SU-DHL-6 (cell line): ENCODE measurements at regions not wholly inside any gene's neighbourhood (a gene's known extent, or its start where the extent isn't known, plus 50 kb on each side); places are given as distances from the start of the nearest gene placed in this dataset.

Source experiments
- H2AFZ ChIP-seq: fragments of 200-600 bp; sonication (generic); 2 replicates; pipeline ENCODE4 v1.6.1; 2014; ENCODE audit warnings: low read depth, mild to moderate bottlenecking, moderate library complexity, mixed read lengths, antibody characterized with exemption, low read length; ENCODE audit not compliant: severe bottlenecking
- H3F3A ChIP-seq: fragments of 200-600 bp; shearing (Covaris generic); 2 replicates; pipeline ENCODE4 v1.6.0; 2016; ENCODE audit warnings: antibody characterized with exemption, mild to moderate bottlenecking; ENCODE audit not compliant: insufficient read depth
- H3K27ac ChIP-seq: fragments of 200-600 bp; sonication (generic); 2 replicates; pipeline ENCODE4 v1.5.1; 2016; ENCODE audit warnings: low read depth, mild to moderate bottlenecking, low read length, moderate library complexity, mixed read lengths
- H3K27me3 ChIP-seq: fragments of 200-600 bp; sonication (generic), shearing (Covaris generic); 2 replicates; pipeline ENCODE4 v1.6.0; 2014; ENCODE audit warnings: mild to moderate bottlenecking, low read length
- H3K36me3 ChIP-seq: fragments of 200-600 bp; sonication (generic); 2 replicates; pipeline ENCODE4 v1.6.1; 2014; ENCODE audit warnings: mild to moderate bottlenecking, low read length, mixed read lengths
- H3K4me2 ChIP-seq: fragments of 300-600, 200-600 bp; shearing (Covaris generic), sonication (generic); 2 replicates; pipeline ENCODE4 v1.6.0; 2014; ENCODE audit warnings: low read length, low read depth, mild to moderate bottlenecking; ENCODE audit not compliant: poor library complexity, severe bottlenecking
- H3K4me3 ChIP-seq: fragments of 200-600 bp; sonication (generic); 2 replicates; pipeline ENCODE4 v1.5.1; 2014; ENCODE audit warnings: antibody characterized with exemption, low read length, mild to moderate bottlenecking, mixed read lengths; ENCODE audit not compliant: insufficient read depth, poor library complexity, severe bottlenecking
- H3K79me2 ChIP-seq: fragments of 200-600 bp; sonication (generic); 2 replicates; pipeline ENCODE4 v1.6.1; 2014; ENCODE audit warnings: mild to moderate bottlenecking, low read length, moderate library complexity; ENCODE audit not compliant: insufficient read depth
- H3K9ac ChIP-seq: fragments of 200-600 bp; sonication (generic); 2 replicates; pipeline ENCODE4 v1.7.0; 2014; ENCODE audit warnings: mild to moderate bottlenecking, low read length
- H3K9me2 ChIP-seq: fragments of 200-600 bp; sonication (generic); replicated peaks from 2 replicates; pipeline ENCODE4 v1.6.1; 2014; ENCODE audit warnings: low read length; ENCODE audit not compliant: insufficient read depth
- H3K9me3 ChIP-seq: fragments of 200-600 bp; sonication (generic); 2 replicates; pipeline ENCODE4 v1.6.1; 2014; ENCODE audit warnings: low read length, mixed read lengths; ENCODE audit not compliant: insufficient read depth
- H4K20me1 ChIP-seq: fragments of 200-600 bp; sonication (generic); 2 replicates; pipeline ENCODE4 v1.6.1; 2014; ENCODE audit warnings: low read depth, mild to moderate bottlenecking, antibody characterized with exemption, low read length, moderate library complexity, mixed read lengths
- EZH2phosphoT487 ChIP-seq: fragments of 200-600 bp; sonication (generic), shearing (Covaris generic); conservative IDR thresholded peaks from 2 replicates; pipeline ENCODE4 v1.6.1; 2018; ENCODE audit warnings: mild to moderate bottlenecking, antibody characterized with exemption, low read length, moderate library complexity, mixed read lengths
- TF ChIP-seq, protein P1 (sequence below): fragments of 200-600 bp; sonication (generic); IDR thresholded peaks from one replicate; pipeline ENCODE4 v1.5.1; 2017; ENCODE audit warnings: antibody characterized with exemption, mild to moderate bottlenecking, low read length, moderate library complexity; ENCODE audit not compliant: insufficient read depth, poor library complexity, severe bottlenecking

- Histone ChIP-seq H3K79me2 (no peaks in the 10 kb centered on the region), H3K9me2 (no peaks in the 10 kb centered on the region), H3K36me3 (no peaks in the 10 kb centered on the region), H3K27me3 (no peaks in the 10 kb centered on the region), H4K20me1 (no peaks in the 10 kb centered on the region), H3K4me2 (no peak overlapping the region), H3K27ac (no peak overlapping the region), H3F3A (no peaks in the 10 kb centered on the region), H3K9ac (no peak overlapping the region), H3K4me3 (no peak overlapping the region), H2AFZ (no peak overlapping the region), H3K9me3 (no peaks in the 10 kb centered on the region)
- no peak for TF ChIP-seq EZH2phosphoT487
- TF ChIP-seq, protein P1, sequence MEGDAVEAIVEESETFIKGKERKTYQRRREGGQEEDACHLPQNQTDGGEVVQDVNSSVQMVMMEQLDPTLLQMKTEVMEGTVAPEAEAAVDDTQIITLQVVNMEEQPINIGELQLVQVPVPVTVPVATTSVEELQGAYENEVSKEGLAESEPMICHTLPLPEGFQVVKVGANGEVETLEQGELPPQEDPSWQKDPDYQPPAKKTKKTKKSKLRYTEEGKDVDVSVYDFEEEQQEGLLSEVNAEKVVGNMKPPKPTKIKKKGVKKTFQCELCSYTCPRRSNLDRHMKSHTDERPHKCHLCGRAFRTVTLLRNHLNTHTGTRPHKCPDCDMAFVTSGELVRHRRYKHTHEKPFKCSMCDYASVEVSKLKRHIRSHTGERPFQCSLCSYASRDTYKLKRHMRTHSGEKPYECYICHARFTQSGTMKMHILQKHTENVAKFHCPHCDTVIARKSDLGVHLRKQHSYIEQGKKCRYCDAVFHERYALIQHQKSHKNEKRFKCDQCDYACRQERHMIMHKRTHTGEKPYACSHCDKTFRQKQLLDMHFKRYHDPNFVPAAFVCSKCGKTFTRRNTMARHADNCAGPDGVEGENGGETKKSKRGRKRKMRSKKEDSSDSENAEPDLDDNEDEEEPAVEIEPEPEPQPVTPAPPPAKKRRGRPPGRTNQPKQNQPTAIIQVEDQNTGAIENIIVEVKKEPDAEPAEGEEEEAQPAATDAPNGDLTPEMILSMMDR, result no peak
Observed at GRCh38 chr5:143635888-143636287, 176.1 kb upstream of the HMHB1 start.

DNA sequence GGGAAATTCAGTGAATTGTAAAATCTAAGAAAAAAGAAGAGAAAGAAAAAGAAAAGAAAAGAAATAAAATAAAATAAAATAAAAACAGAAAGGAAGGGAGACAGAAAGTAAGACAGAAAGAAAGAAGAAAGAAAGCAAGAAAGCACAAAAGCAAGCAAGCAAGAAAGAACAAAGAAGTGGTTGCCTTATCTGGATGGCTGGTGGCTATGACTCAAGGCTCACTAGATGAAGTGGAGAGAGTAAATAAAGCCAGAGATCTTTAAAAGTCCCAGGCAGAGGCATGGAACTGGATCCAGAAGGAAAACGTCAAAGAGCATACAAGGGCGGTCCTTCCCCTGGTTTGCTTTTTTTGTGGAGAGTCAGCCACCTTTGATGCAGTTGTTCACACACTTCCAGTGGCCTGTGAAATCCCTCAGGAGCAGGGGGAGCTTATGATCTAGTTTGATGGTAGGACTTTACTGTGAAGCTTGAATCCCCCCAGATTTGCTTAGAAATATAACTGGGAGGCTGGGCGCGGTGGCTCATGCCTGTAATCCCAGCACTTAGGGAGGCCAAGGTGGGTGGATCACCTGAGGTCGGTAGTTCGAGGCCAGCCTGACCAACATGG, 176.7 kb upstream of the HMHB1 start:
- H3K27me3 ChIP-seq, result no peaks in the 10 kb centered on the region
- no peak overlapping the region for H2AFZ ChIP-seq
- H3K9me2 ChIP-seq, result no peaks in the 10 kb centered on the region
- no peaks in the 10 kb centered on the region for H3K9me3 ChIP-seq
- no peaks in the 10 kb centered on the region for H3K79me2 ChIP-seq
- H3K27ac ChIP-seq, result no peak overlapping the region
- no peak for TF ChIP-seq EZH2phosphoT487
- TF ChIP-seq, protein P1, result no peak
- H3K36me3 ChIP-seq, result no peaks in the 10 kb centered on the region
- H4K20me1 ChIP-seq, result no peaks in the 10 kb centered on the region
- no peak overlapping the region for H3K9ac ChIP-seq
- no peaks in the 10 kb centered on the region for H3F3A ChIP-seq
- H3K4me2 ChIP-seq, result no peak overlapping the region
- no peak overlapping the region for H3K4me3 ChIP-seq

DNA sequence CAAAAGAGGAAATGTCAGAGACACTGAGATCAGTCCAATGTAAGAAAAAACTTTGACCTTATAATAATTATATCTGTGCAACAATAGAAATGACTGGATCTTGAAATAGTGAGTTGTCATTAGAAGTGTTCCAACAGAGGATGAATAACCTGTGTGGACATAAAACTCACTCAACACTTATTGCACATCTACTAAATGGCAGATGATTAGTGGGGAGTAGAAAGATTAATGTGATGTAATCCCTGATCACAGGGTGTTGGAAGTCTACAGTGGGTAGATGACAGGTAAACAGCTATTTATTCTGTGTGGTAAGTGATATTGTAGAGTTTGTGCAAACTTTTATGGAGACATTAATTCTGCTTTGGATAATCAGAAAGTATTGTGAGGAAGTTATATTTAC, 177.3 kb upstream of the HMHB1 start:
- no peak overlapping the region for H3K4me2 ChIP-seq

More for the DNA sequence above, 177.3 kb upstream of the HMHB1 start:
- Histone ChIP-seq H3K36me3 (no peaks in the 10 kb centered on the region), H2AFZ (no peak overlapping the region), H3F3A (no peaks in the 10 kb centered on the region), H4K20me1 (no peaks in the 10 kb centered on the region), H3K79me2 (no peaks in the 10 kb centered on the region), H3K9ac (no peak overlapping the region), H3K27ac (no peak overlapping the region), H3K27me3 (no peaks in the 10 kb centered on the region), H3K4me3 (no peak overlapping the region), H3K9me2 (no peaks in the 10 kb centered on the region), H3K9me3 (no peaks in the 10 kb centered on the region)
- TF ChIP-seq EZH2phosphoT487, result no peak
- TF ChIP-seq, protein P1, result no peak
